D721Med (cell line): ENCODE measurements at regions not wholly inside any gene's neighbourhood (a gene's known extent, or its start where the extent isn't known, plus 50 kb on each side); places are given as distances from the start of the nearest gene placed in this dataset.

Source experiments
- DNase-seq: peaks from one replicate; pipeline ENCODE4 v3.0.0; 2011; ENCODE audit warnings: low spot score; ENCODE audit not compliant: insufficient read length
- FAIRE-seq: peaks from 2 replicates; lab custom pipeline; 2011; peaks lifted over from hg19 to GRCh38; lab: Jason Lieb, UNC
- CTCF ChIP-seq: IDR thresholded peaks from 2 replicates; pipeline ENCODE4 v1.5.1; 2012; ENCODE audit warnings: mild to moderate bottlenecking, control low read depth; ENCODE audit not compliant: insufficient read depth; ENCODE audit errors: missing control alignments

GRCh38 chr7:26554952-26555351 lies 263.3 kb downstream of the SNX10 start:
- DNase-seq (no peak), FAIRE-seq (no peak)
- no peak for TF ChIP-seq CTCF

GRCh38 chr7:26556061-26556881 lies 264.6 kb downstream of the SNX10 start:
- FAIRE-seq = peak; percentile 64
- TF ChIP-seq CTCF = no peak
- DNase-seq = no peak

- no peak for DNase-seq
- no peak for FAIRE-seq
- TF ChIP-seq CTCF = no peak
Measured at GRCh38 chr7:26560526-26561256, 269.0 kb downstream of the SNX10 start.

- no peak for FAIRE-seq
Measured at GRCh38 chr7:26562841-26563240, 271.2 kb downstream of the SNX10 start.

GRCh38 chr7:26563406-26563805 lies 271.7 kb downstream of the SNX10 start:
- DNase-seq = no peak
- no peak for FAIRE-seq
- no peak for TF ChIP-seq CTCF

More at GRCh38 chr7:26562841-26563240, 271.2 kb downstream of the SNX10 start:
- no peak for TF ChIP-seq CTCF
- DNase-seq = no peak

- no peak for TF ChIP-seq CTCF
- no peak for DNase-seq
- FAIRE-seq = no peak
Measured at GRCh38 chr7:26567266-26567665, 275.6 kb downstream of the SNX10 start.

GRCh38 chr7:26574476-26574875 lies 282.8 kb downstream of the SNX10 start:
- FAIRE-seq = no peak
- no peak for DNase-seq
- TF ChIP-seq CTCF = no peak
